ENCODE measurements at regions not wholly inside any gene's neighbourhood (a gene's known extent, or its start where the extent isn't known, plus 50 kb on each side); places are given as distances from the start of the nearest gene placed in this dataset.

DNA sequence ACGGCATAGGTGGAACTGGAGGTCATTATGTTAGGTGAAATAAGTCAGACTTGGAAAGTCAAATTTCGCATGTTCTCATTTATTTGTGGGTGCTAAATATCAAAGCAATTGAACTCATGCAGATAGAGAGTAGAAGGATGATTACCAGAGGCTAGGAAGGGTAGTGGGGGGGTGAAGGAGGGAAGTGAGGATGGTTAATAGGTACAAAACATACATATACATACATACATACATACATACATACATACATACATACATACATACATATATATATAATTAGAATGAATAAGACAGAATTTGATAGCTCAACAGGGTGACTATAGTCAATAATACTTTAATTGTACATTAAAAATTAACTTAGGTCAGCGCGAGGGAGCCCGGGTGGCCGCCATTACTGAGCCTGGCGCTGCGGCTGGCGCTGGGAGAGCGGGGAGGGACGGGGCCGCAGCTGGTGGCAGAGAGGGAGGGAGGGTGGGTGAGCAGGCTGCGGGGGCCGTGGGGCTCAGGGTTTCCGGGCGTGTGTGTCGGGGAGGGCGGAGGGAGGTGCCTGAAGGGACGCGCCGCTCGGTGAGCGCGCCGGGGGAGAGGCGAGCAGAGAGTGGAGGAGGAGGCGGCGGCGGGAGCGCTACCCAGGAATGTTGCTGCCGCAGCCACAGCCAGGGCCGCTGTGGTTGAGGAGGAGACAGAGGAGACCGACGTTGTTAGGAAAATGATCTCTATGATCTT, 85.8 kb upstream of the EGFR start:
- H3K27me3 ChIP-seq (ENCODE audit: insufficient read depth, low read depth, low read length): no peaks in the 10 kb centered on the region
- no peaks in the 10 kb centered on the region for H3K79me2 ChIP-seq (replicated peaks; ENCODE audit: insufficient read depth, low read length)
- no peaks in the 10 kb centered on the region for H3K9me2 ChIP-seq (ENCODE audit: insufficient read depth, low read length)
- H3K4me3 ChIP-seq (ENCODE audit: low read length): peak overlapping the region; percentile 65
- no peaks in the 10 kb centered on the region for H4K20me1 ChIP-seq (ENCODE audit: insufficient read depth)
- no peak for TF ChIP-seq EP300 (conservative IDR thresholded peaks at IDR 0.05; ENCODE audit: poor library complexity, severe bottlenecking)
- TF ChIP-seq TAF1 (IDR thresholded peaks at IDR 0.05; ENCODE audit: low read depth): no peak
- no peak for TF ChIP-seq REST (IDR thresholded peaks at IDR 0.05; ENCODE audit: borderline replicate concordance)
- no peak for TF ChIP-seq EZH2 (IDR thresholded peaks at IDR 0.05; ENCODE audit: borderline replicate concordance, insufficient read depth, low read length, poor library complexity, severe bottlenecking)
- no peak for TF ChIP-seq SMC3 (conservative IDR thresholded peaks at IDR 0.05; ENCODE audit: poor library complexity)
- no peak for TF ChIP-seq RAD21 (conservative IDR thresholded peaks at IDR 0.05)
- TF ChIP-seq, protein P1, sequence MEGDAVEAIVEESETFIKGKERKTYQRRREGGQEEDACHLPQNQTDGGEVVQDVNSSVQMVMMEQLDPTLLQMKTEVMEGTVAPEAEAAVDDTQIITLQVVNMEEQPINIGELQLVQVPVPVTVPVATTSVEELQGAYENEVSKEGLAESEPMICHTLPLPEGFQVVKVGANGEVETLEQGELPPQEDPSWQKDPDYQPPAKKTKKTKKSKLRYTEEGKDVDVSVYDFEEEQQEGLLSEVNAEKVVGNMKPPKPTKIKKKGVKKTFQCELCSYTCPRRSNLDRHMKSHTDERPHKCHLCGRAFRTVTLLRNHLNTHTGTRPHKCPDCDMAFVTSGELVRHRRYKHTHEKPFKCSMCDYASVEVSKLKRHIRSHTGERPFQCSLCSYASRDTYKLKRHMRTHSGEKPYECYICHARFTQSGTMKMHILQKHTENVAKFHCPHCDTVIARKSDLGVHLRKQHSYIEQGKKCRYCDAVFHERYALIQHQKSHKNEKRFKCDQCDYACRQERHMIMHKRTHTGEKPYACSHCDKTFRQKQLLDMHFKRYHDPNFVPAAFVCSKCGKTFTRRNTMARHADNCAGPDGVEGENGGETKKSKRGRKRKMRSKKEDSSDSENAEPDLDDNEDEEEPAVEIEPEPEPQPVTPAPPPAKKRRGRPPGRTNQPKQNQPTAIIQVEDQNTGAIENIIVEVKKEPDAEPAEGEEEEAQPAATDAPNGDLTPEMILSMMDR (IDR thresholded peaks at IDR 0.05; ENCODE audit: poor library complexity, severe bottlenecking): no peak
- no peak for TF ChIP-seq POLR2AphosphoS5 (IDR thresholded peaks at IDR 0.05)
- no peak for TF ChIP-seq MXI1 (conservative IDR thresholded peaks at IDR 0.05; ENCODE audit: poor library complexity, severe bottlenecking)
- peak overlapping the region; percentile 37 for H2AFZ ChIP-seq (ENCODE audit: low read depth, low read length)
- H3F3A ChIP-seq (ENCODE audit: insufficient read depth, low read length, poor library complexity, severe bottlenecking): peaks cover 5% of the 10 kb centered on the region
- peak overlapping the region; percentile 11 for H3K4me2 ChIP-seq (ENCODE audit: low read length)
- peak overlapping the region; percentile 38 for H3K9ac ChIP-seq (ENCODE audit: low read length)
- H3K36me3 ChIP-seq (ENCODE audit: insufficient read depth, low read length): no peaks in the 10 kb centered on the region
- H3K27ac ChIP-seq (ENCODE audit: low read length): no peak overlapping the region
- no peaks in the 10 kb centered on the region for H3K9me3 ChIP-seq (ENCODE audit: low read length)

GRCh38 chr7:54933643-54934042, 85.2 kb upstream of the EGFR start:
- no peaks in the 10 kb centered on the region for H3K27me3 ChIP-seq (ENCODE audit: insufficient read depth, low read depth, low read length)
- no peaks in the 10 kb centered on the region for H3K79me2 ChIP-seq (replicated peaks; ENCODE audit: insufficient read depth, low read length)
- H3K9me2 ChIP-seq (ENCODE audit: insufficient read depth, low read length): no peaks in the 10 kb centered on the region
- H3K4me2 ChIP-seq (ENCODE audit: low read length): peak overlapping the region; percentile 11
- peaks cover 5% of the 10 kb centered on the region for H3F3A ChIP-seq (ENCODE audit: insufficient read depth, low read length, poor library complexity, severe bottlenecking)
- no peaks in the 10 kb centered on the region for H3K36me3 ChIP-seq (ENCODE audit: insufficient read depth, low read length)
- H3K27ac ChIP-seq (ENCODE audit: low read length): no peak overlapping the region
- TF ChIP-seq RAD21 (conservative IDR thresholded peaks at IDR 0.05) (no peak), REST (IDR thresholded peaks at IDR 0.05; ENCODE audit: borderline replicate concordance) (no peak), TAF1 (IDR thresholded peaks at IDR 0.05; ENCODE audit: low read depth) (no peak), MXI1 (conservative IDR thresholded peaks at IDR 0.05; ENCODE audit: poor library complexity, severe bottlenecking) (no peak), EZH2 (IDR thresholded peaks at IDR 0.05; ENCODE audit: borderline replicate concordance, insufficient read depth, low read length, poor library complexity, severe bottlenecking) (no peak), POLR2AphosphoS5 (IDR thresholded peaks at IDR 0.05) (no peak), SMC3 (conservative IDR thresholded peaks at IDR 0.05; ENCODE audit: poor library complexity) (no peak), EP300 (conservative IDR thresholded peaks at IDR 0.05; ENCODE audit: poor library complexity, severe bottlenecking) (no peak)
- TF ChIP-seq, protein P1 (IDR thresholded peaks at IDR 0.05; ENCODE audit: poor library complexity, severe bottlenecking): no peak
- H3K9ac ChIP-seq (ENCODE audit: low read length): peak overlapping the region; percentile 38
- H3K9me3 ChIP-seq (ENCODE audit: low read length): no peaks in the 10 kb centered on the region
- H3K4me3 ChIP-seq (ENCODE audit: low read length): peak overlapping the region; percentile 65
- H2AFZ ChIP-seq (ENCODE audit: low read depth, low read length): peak overlapping the region; percentile 37
- no peaks in the 10 kb centered on the region for H4K20me1 ChIP-seq (ENCODE audit: insufficient read depth)
